ENCODE measurements at regions not wholly inside any gene's neighbourhood (a gene's known extent, or its start where the extent isn't known, plus 50 kb on each side); places are given as distances from the start of the nearest gene placed in this dataset.

DNA sequence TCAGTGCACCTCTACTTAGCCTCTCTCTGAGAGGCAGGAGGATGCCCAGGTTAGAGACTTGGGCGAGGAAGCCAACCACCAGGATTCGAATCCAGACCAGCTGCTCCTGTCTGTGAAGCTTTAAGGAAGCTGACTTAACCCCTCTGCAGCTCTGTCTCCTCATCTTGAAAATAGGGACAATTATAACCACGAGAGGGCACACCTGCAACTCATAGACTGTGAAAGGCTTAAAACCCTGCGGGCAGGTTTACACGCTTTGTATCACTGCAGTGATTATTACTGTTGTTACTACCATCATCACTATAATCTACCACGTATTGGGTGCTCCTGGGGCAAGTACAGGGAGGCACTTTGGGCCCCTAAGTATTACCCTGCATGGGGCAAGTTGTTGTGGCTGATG is 379.8 kb downstream of the VRK1 start:
- POLR2A ChIA-PET, result no interaction called here
- CTCF ChIA-PET, result interaction anchor here (1.0 kb wide), 1 partner anchor 8 kb away, joined by 3 read pairs; no protein-coding TSS in a partner anchor
- H3K9me3 ChIP-seq (ENCODE audit: control insufficient read depth, insufficient read depth, low read depth, low read length), result no peaks in the 10 kb centered on the region
- H3K27ac ChIP-seq (ENCODE audit: extremely low read depth, low read depth, low read length), result no peak overlapping the region
- no peak overlapping the region for H3K4me3 ChIP-seq (ENCODE audit: low read depth, low read length)
- TF ChIP-seq KLF9 (tag by site-specific recombination; IDR thresholded peaks at IDR 0.05; ENCODE audit: low read depth) (no peak), ZFP3 (tag by site-specific recombination; IDR thresholded peaks at IDR 0.05; ENCODE audit: low read depth) (no peak), SCRT2 (tag by site-specific recombination; IDR thresholded peaks at IDR 0.05) (no peak), ZFP69B (tag by site-specific recombination; IDR thresholded peaks at IDR 0.05) (no peak), ZNF37A (tag by site-specific recombination; IDR thresholded peaks at IDR 0.05) (no peak), ZNF610 (tag by site-specific recombination; IDR thresholded peaks at IDR 0.05; ENCODE audit: borderline replicate concordance) (no peak), ZEB2 (tag by site-specific recombination; IDR thresholded peaks at IDR 0.05) (no peak), MZF1 (tag by site-specific recombination; IDR thresholded peaks at IDR 0.05; ENCODE audit: borderline replicate concordance) (no peak)
- TF ChIP-seq, protein P1, sequence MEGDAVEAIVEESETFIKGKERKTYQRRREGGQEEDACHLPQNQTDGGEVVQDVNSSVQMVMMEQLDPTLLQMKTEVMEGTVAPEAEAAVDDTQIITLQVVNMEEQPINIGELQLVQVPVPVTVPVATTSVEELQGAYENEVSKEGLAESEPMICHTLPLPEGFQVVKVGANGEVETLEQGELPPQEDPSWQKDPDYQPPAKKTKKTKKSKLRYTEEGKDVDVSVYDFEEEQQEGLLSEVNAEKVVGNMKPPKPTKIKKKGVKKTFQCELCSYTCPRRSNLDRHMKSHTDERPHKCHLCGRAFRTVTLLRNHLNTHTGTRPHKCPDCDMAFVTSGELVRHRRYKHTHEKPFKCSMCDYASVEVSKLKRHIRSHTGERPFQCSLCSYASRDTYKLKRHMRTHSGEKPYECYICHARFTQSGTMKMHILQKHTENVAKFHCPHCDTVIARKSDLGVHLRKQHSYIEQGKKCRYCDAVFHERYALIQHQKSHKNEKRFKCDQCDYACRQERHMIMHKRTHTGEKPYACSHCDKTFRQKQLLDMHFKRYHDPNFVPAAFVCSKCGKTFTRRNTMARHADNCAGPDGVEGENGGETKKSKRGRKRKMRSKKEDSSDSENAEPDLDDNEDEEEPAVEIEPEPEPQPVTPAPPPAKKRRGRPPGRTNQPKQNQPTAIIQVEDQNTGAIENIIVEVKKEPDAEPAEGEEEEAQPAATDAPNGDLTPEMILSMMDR (tag by site-specific recombination; IDR thresholded peaks at IDR 0.05), result peak; percentile 25; the same call in 1 of the 2 replicates
- no peaks in the 10 kb centered on the region for H3K4me1 ChIP-seq (ENCODE audit: control insufficient read depth, insufficient read depth, low read length)
- no peaks in the 10 kb centered on the region for H3K36me3 ChIP-seq (ENCODE audit: control insufficient read depth in 2 of 2, insufficient read depth in 1 of 2, low read length in 2 of 2)

DNA sequence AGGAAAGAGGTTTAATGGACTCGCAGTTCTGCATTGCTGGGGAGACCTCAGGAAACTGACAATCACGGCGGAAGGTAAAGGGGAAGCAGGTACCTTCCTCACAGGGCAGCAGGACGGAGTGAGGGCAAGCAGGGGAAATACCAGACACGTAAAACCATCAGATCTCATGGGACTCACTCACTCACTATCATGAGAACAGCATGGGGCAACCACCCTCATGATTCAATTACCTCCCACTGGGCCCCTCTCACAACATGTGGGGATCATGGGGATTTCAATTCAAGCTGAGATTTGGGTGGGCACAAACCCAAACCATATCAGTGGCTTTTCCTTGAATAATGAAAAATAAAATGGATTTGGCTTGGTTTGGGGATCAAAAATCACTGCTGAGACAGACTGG is 380.5 kb downstream of the VRK1 start:
- TF ChIP-seq ZIC2 (tag by site-specific recombination; IDR thresholded peaks at IDR 0.05) (peak; percentile 38; the same call in 1 of the 2 replicates), ZNF239 (tag by site-specific recombination; IDR thresholded peaks at IDR 0.05) (no peak), ZNF677 (tag by site-specific recombination; IDR thresholded peaks at IDR 0.05) (no peak), IKZF3 (tag by site-specific recombination; IDR thresholded peaks at IDR 0.05) (no peak), ZNF114 (tag by site-specific recombination; IDR thresholded peaks at IDR 0.05) (no peak)
- no peaks in the 10 kb centered on the region for H3K4me1 ChIP-seq (ENCODE audit: control insufficient read depth, insufficient read depth, low read length)
- H3K27ac ChIP-seq (ENCODE audit: extremely low read depth, low read depth, low read length), result no peak overlapping the region
- no peaks in the 10 kb centered on the region for H3K36me3 ChIP-seq (ENCODE audit: control insufficient read depth in 2 of 2, insufficient read depth in 1 of 2, low read length in 2 of 2)
- CTCF ChIA-PET, result no interaction called here
- no peaks in the 10 kb centered on the region for H3K9me3 ChIP-seq (ENCODE audit: control insufficient read depth, insufficient read depth, low read depth, low read length)
- no peak overlapping the region for H3K4me3 ChIP-seq (ENCODE audit: low read depth, low read length)
- POLR2A ChIA-PET, result no interaction called here

DNA sequence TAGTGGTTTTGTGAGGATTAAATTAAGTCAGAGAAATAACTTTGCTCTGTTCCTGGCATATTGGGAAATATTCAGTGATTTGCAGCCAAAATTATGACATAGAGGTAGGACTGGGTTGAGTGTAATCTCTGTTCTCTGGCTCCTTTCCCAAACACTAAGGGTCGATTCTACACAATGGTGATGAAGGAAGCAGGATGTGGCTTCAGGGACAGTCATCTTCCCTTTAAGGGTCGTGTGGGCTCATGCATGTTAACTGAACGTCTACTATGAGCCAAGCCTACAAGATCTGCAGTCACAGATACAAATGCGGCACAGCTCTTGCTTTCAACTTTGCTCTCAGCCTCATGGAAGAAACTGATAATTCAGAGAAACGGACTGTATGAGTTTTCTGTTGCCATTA is 381.6 kb downstream of the VRK1 start:
- no peaks in the 10 kb centered on the region for H3K36me3 ChIP-seq (ENCODE audit: control insufficient read depth in 2 of 2, insufficient read depth in 1 of 2, low read length in 2 of 2)
- no peak overlapping the region for H3K4me3 ChIP-seq (ENCODE audit: low read depth, low read length)
- H3K9me3 ChIP-seq (ENCODE audit: control insufficient read depth, insufficient read depth, low read depth, low read length), result no peaks in the 10 kb centered on the region
- ChIA-PET CTCF (no interaction called here), POLR2A (no interaction called here)
- no peak overlapping the region for H3K27ac ChIP-seq (ENCODE audit: extremely low read depth, low read depth, low read length)
- no peaks in the 10 kb centered on the region for H3K4me1 ChIP-seq (ENCODE audit: control insufficient read depth, insufficient read depth, low read length)
- TF ChIP-seq, protein P2, sequence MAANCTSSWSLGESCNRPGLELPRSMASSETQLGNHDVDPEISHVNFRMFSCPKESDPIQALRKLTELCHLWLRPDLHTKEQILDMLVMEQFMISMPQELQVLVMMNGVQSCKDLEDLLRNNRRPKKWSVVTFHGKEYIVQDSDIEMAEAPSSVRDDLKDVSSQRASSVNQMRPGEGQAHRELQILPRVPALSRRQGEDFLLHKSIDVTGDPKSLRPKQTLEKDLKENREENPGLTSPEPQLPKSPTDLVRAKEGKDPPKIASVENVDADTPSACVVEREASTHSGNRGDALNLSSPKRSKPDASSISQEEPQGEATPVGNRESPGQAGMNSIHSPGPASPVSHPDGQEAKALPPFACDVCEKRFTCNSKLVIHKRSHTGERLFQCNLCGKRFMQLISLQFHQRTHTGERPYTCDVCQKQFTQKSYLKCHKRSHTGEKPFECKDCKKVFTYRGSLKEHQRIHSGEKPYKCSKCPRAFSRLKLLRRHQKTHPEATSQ (tag by site-specific recombination; IDR thresholded peaks at IDR 0.05), result no peak
- no peak for TF ChIP-seq ZNF23 (tag by site-specific recombination; IDR thresholded peaks at IDR 0.05; ENCODE audit: borderline replicate concordance)
- TF ChIP-seq, protein P3, sequence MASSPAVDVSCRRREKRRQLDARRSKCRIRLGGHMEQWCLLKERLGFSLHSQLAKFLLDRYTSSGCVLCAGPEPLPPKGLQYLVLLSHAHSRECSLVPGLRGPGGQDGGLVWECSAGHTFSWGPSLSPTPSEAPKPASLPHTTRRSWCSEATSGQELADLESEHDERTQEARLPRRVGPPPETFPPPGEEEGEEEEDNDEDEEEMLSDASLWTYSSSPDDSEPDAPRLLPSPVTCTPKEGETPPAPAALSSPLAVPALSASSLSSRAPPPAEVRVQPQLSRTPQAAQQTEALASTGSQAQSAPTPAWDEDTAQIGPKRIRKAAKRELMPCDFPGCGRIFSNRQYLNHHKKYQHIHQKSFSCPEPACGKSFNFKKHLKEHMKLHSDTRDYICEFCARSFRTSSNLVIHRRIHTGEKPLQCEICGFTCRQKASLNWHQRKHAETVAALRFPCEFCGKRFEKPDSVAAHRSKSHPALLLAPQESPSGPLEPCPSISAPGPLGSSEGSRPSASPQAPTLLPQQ (tag by site-specific recombination; IDR thresholded peaks at IDR 0.05), result no peak
- TF ChIP-seq ZNF549 (tag by site-specific recombination; IDR thresholded peaks at IDR 0.05), result no peak
- TF ChIP-seq ZNF76 (tag by site-specific recombination; IDR thresholded peaks at IDR 0.05; ENCODE audit: borderline replicate concordance, low read depth), result no peak
- no peak for TF ChIP-seq ZNF660 (tag by site-specific recombination; IDR thresholded peaks at IDR 0.05)
- TF ChIP-seq ZNF777 (tag by site-specific recombination; IDR thresholded peaks at IDR 0.05; ENCODE audit: borderline replicate concordance), result no peak
- no peak for TF ChIP-seq ZNF423 (tag by site-specific recombination; IDR thresholded peaks at IDR 0.05)
- TF ChIP-seq GLIS2 (tag by site-specific recombination; IDR thresholded peaks at IDR 0.05), result no peak
- TF ChIP-seq ZNF416 (tag by site-specific recombination; IDR thresholded peaks at IDR 0.05), result no peak
- TF ChIP-seq ZNF768 (tag by site-specific recombination; IDR thresholded peaks at IDR 0.05), result no peak
- no peak for TF ChIP-seq ZNF670 (tag by site-specific recombination; IDR thresholded peaks at IDR 0.05; ENCODE audit: low read depth)
- TF ChIP-seq ZNF366 (tag by site-specific recombination; conservative IDR thresholded peaks at IDR 0.05), result no peak
- TF ChIP-seq, protein P4, sequence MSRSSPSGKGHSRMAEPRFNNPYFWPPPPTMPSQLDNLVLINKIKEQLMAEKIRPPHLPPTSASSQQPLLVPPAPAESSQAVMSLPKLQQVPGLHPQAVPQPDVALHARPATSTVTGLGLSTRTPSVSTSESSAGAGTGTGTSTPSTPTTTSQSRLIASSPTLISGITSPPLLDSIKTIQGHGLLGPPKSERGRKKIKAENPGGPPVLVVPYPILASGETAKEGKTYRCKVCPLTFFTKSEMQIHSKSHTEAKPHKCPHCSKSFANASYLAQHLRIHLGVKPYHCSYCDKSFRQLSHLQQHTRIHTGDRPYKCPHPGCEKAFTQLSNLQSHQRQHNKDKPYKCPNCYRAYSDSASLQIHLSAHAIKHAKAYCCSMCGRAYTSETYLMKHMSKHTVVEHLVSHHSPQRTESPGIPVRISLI (tag by site-specific recombination; IDR thresholded peaks at IDR 0.05), result no peak
